ENCODE measurements at regions not wholly inside any gene's neighbourhood (a gene's known extent, or its start where the extent isn't known, plus 50 kb on each side); places are given as distances from the start of the nearest gene placed in this dataset.

- TF ChIP-seq USF2 (IDR thresholded peaks at IDR 0.05; ENCODE audit: low read length) (no peak), FOSL1 (IDR thresholded peaks at IDR 0.05; ENCODE audit: insufficient read depth, low read depth, low read length) (no peak)
Observed at GRCh38 chr2:193584522-193584938, 1389.8 kb upstream of the TMEFF2 start (continued).
